Vagina (tissue), 2 donors: ENCODE measurements at regions not wholly inside any gene's neighbourhood (a gene's known extent, or its start where the extent isn't known, plus 50 kb on each side); places are given as distances from the start of the nearest gene placed in this dataset.

ENCODE experiments used
- POLR2A ChIP-seq, 2 donors: fragments of 450-650 bp; IDR thresholded peaks; one replicate each; pipeline ENCODE4 v1.6.1; 2017; ENCODE audit warnings: antibody characterized with exemption in 2 of 2, mild to moderate bottlenecking in 2 of 2, moderate library complexity in 2 of 2
- POLR2AphosphoS5 ChIP-seq, 2 donors: sonication (generic); formaldehyde crosslinking; IDR thresholded peaks; one replicate each; pipeline ENCODE4 v1.9.0; 2017; ENCODE audit warnings: antibody characterized with exemption in 2 of 2, mild to moderate bottlenecking in 2 of 2, low read depth in 1 of 2; ENCODE audit not compliant: insufficient read depth in 1 of 2
- TF ChIP-seq, protein P1 (sequence below), 3 experiments: fragments of 450-650 bp in 2 of 3; fragments of 200-600 bp in 1 of 3; sonication (generic) in 1 of 3; IDR thresholded peaks; one replicate each; pipeline ENCODE4 v1.5.1; 2017 to 2019; ENCODE audit warnings: antibody characterized with exemption in 3 of 3, mild to moderate bottlenecking in 2 of 3, moderate library complexity in 2 of 3

DNA sequence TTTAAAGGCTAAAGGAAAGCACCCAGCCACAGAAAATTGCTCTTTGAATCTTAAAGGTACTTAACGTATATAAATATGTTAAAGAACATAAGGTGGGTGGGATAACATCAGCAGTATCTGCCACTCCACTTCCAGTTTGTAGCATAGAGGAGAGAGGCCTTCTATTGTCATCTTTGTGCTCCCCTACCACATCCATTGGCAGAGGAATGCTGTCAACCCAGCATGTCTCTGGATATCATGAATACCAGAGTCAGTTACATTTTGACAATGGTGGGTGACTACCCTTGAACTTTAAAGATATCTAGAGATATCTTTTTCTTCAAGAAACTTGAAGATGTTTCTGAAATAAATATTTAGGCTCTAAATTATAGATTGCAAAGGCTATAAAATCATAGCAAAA is 283.2 kb upstream of the LRRC7 start:
- TF ChIP-seq, protein P1, sequence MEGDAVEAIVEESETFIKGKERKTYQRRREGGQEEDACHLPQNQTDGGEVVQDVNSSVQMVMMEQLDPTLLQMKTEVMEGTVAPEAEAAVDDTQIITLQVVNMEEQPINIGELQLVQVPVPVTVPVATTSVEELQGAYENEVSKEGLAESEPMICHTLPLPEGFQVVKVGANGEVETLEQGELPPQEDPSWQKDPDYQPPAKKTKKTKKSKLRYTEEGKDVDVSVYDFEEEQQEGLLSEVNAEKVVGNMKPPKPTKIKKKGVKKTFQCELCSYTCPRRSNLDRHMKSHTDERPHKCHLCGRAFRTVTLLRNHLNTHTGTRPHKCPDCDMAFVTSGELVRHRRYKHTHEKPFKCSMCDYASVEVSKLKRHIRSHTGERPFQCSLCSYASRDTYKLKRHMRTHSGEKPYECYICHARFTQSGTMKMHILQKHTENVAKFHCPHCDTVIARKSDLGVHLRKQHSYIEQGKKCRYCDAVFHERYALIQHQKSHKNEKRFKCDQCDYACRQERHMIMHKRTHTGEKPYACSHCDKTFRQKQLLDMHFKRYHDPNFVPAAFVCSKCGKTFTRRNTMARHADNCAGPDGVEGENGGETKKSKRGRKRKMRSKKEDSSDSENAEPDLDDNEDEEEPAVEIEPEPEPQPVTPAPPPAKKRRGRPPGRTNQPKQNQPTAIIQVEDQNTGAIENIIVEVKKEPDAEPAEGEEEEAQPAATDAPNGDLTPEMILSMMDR (IDR thresholded peaks at IDR 0.05): no peak
- TF ChIP-seq POLR2A (IDR thresholded peaks at IDR 0.05) (no peak), POLR2AphosphoS5 (IDR thresholded peaks at IDR 0.05; ENCODE audit: insufficient read depth in 1 of 2, low read depth in 1 of 2) (no peak)
